HL-60 (cell line): ENCODE measurements at regions not wholly inside any gene's neighbourhood (a gene's known extent, or its start where the extent isn't known, plus 50 kb on each side); places are given as distances from the start of the nearest gene placed in this dataset.

Experiments used
- DNase-seq, 2 experiments: peaks; one replicate each; pipeline ENCODE4 v3.0.0-alpha.2; 2010 to 2020; ENCODE audit warnings: low read depth in 1 of 2, low spot score in 1 of 2
- H3K27ac ChIP-seq: fragments of 250-450 bp; sonication (Bioruptor Pico); replicated peaks from 2 replicates; pipeline ENCODE4 v1.5.1; 2020; ENCODE audit warnings: mild to moderate bottlenecking, moderate library complexity
- H3K27me3 ChIP-seq: fragments of 250-450 bp; sonication (Bioruptor Pico); 2 replicates; pipeline ENCODE4 v1.5.1; 2021; ENCODE audit warnings: mild to moderate bottlenecking, moderate library complexity; ENCODE audit not compliant: insufficient read depth, poor library complexity, severe bottlenecking
- H3K4me3 ChIP-seq: replicated peaks from 2 replicates; pipeline ENCODE4 v1.5.1; 2011; ENCODE audit warnings: mild to moderate bottlenecking, control low read depth, low read length; ENCODE audit not compliant: insufficient read depth
- CTCF ChIP-seq: IDR thresholded peaks from one replicate; pipeline ENCODE4 v1.5.1; 2011; ENCODE audit warnings: low read length, control low read depth, inconsistent platforms; ENCODE audit not compliant: insufficient read depth
- GABPA ChIP-seq: IDR thresholded peaks from 2 replicates; pipeline ENCODE4 v1.6.1; 2012; ENCODE audit warnings: low read depth
- POLR2AphosphoS5 ChIP-seq: IDR thresholded peaks from 2 replicates; pipeline ENCODE4 v1.6.1; 2012; ENCODE audit warnings: low read depth
- SPI1 ChIP-seq: IDR thresholded peaks from 2 replicates; pipeline ENCODE4 v1.6.1; 2012; ENCODE audit warnings: low read depth, mild to moderate bottlenecking, borderline replicate concordance
- TF ChIP-seq, protein P1 (sequence below): IDR thresholded peaks from 2 replicates; pipeline ENCODE4 v1.6.1; 2012; ENCODE audit warnings: low read depth; ENCODE audit not compliant: insufficient replicate concordance

- Histone ChIP-seq H3K27ac (no peak overlapping the region), H3K27me3 (no peaks in the 10 kb centered on the region), H3K4me3 (no peak overlapping the region)
- DNase-seq = no peak
- TF ChIP-seq GABPA (no peak), CTCF (no peak), SPI1 (no peak), POLR2AphosphoS5 (no peak)
- TF ChIP-seq, protein P1, sequence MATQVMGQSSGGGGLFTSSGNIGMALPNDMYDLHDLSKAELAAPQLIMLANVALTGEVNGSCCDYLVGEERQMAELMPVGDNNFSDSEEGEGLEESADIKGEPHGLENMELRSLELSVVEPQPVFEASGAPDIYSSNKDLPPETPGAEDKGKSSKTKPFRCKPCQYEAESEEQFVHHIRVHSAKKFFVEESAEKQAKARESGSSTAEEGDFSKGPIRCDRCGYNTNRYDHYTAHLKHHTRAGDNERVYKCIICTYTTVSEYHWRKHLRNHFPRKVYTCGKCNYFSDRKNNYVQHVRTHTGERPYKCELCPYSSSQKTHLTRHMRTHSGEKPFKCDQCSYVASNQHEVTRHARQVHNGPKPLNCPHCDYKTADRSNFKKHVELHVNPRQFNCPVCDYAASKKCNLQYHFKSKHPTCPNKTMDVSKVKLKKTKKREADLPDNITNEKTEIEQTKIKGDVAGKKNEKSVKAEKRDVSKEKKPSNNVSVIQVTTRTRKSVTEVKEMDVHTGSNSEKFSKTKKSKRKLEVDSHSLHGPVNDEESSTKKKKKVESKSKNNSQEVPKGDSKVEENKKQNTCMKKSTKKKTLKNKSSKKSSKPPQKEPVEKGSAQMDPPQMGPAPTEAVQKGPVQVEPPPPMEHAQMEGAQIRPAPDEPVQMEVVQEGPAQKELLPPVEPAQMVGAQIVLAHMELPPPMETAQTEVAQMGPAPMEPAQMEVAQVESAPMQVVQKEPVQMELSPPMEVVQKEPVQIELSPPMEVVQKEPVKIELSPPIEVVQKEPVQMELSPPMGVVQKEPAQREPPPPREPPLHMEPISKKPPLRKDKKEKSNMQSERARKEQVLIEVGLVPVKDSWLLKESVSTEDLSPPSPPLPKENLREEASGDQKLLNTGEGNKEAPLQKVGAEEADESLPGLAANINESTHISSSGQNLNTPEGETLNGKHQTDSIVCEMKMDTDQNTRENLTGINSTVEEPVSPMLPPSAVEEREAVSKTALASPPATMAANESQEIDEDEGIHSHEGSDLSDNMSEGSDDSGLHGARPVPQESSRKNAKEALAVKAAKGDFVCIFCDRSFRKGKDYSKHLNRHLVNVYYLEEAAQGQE = no peak
Observed at GRCh38 chr4:31009926-31010325, 289.8 kb downstream of the PCDH7 start.

- H3K4me3 ChIP-seq = no peak overlapping the region
- TF ChIP-seq POLR2AphosphoS5 (no peak), GABPA (no peak), CTCF (no peak), SPI1 (no peak)
- TF ChIP-seq, protein P1 = no peak
- no peak overlapping the region for H3K27ac ChIP-seq
- DNase-seq = no peak
- no peaks in the 10 kb centered on the region for H3K27me3 ChIP-seq
Observed at GRCh38 chr4:31015123-31015522, 295.0 kb downstream of the PCDH7 start.

DNA sequence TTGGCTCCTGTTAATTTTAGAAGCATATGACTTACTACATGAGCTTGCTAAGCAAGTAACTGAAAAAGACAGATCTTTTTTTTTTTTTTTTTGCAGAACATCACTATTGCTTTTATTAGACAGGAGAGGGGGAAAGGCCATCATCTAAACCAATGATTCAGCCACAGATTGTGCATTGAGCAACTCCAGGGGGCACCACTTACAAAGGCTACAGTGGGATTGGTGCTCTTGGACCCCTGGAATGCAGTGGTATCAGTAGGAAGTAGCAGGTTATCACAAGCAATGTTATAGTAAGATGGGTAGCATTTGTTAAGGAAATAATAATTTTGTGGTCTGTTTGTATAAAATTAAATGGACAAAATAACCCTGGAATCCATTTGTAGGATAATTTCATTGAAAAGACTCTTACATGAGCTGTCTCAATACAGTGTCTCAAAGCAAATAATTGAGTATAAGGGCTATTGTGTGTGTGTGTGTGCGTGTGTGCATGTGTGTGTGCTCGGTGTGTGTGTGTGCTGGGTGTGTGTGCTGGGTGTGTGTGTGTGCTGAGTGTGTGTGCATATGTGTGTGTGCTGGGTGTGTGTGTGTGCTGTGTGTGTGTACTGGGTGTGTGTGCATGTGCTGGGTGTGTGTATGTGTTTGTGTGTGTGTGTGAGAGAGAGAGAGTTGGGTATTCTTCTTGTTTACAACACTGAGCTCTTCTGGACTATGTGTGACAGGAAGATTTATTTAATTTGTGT, 296.3 kb downstream of the PCDH7 start:
- no peaks in the 10 kb centered on the region for H3K27me3 ChIP-seq
- H3K27ac ChIP-seq = no peak overlapping the region
- H3K4me3 ChIP-seq = no peak overlapping the region
- no peak for DNase-seq
- no peak for TF ChIP-seq SPI1
- TF ChIP-seq, protein P1 = no peak
- TF ChIP-seq GABPA = no peak
